ENCODE measurements at regions not wholly inside any gene's neighbourhood (a gene's known extent, or its start where the extent isn't known, plus 50 kb on each side); places are given as distances from the start of the nearest gene placed in this dataset.

DNA sequence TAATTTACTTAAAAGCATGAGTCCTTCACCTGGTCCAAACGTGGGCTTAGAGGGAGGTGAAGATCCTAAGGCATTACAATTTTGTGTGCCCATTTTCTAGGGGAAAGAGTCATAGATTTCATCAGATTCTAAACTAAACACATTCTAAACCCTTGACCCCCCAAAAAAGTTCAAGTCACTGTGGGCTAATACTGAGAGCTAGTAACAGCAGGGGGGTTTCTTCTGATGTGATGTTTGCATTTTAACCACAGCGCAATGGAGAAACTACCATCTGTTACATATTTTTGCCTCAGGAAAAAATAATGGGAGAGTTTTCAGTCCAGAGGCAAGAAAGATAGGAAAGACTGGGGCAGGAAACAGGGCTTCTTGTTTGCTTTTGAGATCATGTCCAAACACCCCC lies 110.8 kb upstream of the SLC1A3 start:
- no peaks in the 10 kb centered on the region; the same call in 1 of the 2 replicates for H3K27me3 Mint-ChIP-seq (ENCODE audit: low read depth)
- H3K4me1 Mint-ChIP-seq = peaks cover 13% of the 10 kb centered on the region
- H3K36me3 Mint-ChIP-seq = no peaks in the 10 kb centered on the region
- TF ChIP-seq MYBL2 (CRISPR knock-in tag; IDR thresholded peaks at IDR 0.05) (no peak), ZBTB21 (CRISPR knock-in tag; IDR thresholded peaks at IDR 0.05; ENCODE audit: borderline replicate concordance) (no peak), SOX15 (CRISPR knock-in tag; IDR thresholded peaks at IDR 0.05) (no peak), ZNF219 (CRISPR knock-in tag; IDR thresholded peaks at IDR 0.05; ENCODE audit: borderline replicate concordance) (no peak)
- TF ChIP-seq, protein P1, sequence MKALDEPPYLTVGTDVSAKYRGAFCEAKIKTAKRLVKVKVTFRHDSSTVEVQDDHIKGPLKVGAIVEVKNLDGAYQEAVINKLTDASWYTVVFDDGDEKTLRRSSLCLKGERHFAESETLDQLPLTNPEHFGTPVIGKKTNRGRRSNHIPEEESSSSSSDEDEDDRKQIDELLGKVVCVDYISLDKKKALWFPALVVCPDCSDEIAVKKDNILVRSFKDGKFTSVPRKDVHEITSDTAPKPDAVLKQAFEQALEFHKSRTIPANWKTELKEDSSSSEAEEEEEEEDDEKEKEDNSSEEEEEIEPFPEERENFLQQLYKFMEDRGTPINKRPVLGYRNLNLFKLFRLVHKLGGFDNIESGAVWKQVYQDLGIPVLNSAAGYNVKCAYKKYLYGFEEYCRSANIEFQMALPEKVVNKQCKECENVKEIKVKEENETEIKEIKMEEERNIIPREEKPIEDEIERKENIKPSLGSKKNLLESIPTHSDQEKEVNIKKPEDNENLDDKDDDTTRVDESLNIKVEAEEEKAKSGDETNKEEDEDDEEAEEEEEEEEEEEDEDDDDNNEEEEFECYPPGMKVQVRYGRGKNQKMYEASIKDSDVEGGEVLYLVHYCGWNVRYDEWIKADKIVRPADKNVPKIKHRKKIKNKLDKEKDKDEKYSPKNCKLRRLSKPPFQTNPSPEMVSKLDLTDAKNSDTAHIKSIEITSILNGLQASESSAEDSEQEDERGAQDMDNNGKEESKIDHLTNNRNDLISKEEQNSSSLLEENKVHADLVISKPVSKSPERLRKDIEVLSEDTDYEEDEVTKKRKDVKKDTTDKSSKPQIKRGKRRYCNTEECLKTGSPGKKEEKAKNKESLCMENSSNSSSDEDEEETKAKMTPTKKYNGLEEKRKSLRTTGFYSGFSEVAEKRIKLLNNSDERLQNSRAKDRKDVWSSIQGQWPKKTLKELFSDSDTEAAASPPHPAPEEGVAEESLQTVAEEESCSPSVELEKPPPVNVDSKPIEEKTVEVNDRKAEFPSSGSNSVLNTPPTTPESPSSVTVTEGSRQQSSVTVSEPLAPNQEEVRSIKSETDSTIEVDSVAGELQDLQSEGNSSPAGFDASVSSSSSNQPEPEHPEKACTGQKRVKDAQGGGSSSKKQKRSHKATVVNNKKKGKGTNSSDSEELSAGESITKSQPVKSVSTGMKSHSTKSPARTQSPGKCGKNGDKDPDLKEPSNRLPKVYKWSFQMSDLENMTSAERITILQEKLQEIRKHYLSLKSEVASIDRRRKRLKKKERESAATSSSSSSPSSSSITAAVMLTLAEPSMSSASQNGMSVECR (CRISPR knock-in tag; IDR thresholded peaks at IDR 0.05; ENCODE audit: borderline replicate concordance) = no peak
- TF ChIP-seq, protein P2, sequence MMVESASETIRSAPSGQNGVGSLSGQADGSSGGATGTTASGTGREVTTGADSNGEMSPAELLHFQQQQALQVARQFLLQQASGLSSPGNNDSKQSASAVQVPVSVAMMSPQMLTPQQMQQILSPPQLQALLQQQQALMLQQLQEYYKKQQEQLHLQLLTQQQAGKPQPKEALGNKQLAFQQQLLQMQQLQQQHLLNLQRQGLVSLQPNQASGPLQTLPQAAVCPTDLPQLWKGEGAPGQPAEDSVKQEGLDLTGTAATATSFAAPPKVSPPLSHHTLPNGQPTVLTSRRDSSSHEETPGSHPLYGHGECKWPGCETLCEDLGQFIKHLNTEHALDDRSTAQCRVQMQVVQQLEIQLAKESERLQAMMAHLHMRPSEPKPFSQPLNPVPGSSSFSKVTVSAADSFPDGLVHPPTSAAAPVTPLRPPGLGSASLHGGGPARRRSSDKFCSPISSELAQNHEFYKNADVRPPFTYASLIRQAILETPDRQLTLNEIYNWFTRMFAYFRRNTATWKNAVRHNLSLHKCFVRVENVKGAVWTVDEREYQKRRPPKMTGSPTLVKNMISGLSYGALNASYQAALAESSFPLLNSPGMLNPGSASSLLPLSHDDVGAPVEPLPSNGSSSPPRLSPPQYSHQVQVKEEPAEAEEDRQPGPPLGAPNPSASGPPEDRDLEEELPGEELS (CRISPR knock-in tag; IDR thresholded peaks at IDR 0.05) = no peak
- TF ChIP-seq, protein P3, sequence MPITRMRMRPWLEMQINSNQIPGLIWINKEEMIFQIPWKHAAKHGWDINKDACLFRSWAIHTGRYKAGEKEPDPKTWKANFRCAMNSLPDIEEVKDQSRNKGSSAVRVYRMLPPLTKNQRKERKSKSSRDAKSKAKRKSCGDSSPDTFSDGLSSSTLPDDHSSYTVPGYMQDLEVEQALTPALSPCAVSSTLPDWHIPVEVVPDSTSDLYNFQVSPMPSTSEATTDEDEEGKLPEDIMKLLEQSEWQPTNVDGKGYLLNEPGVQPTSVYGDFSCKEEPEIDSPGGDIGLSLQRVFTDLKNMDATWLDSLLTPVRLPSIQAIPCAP (CRISPR knock-in tag; IDR thresholded peaks at IDR 0.05) = no peak
- TF ChIP-seq, protein P4, sequence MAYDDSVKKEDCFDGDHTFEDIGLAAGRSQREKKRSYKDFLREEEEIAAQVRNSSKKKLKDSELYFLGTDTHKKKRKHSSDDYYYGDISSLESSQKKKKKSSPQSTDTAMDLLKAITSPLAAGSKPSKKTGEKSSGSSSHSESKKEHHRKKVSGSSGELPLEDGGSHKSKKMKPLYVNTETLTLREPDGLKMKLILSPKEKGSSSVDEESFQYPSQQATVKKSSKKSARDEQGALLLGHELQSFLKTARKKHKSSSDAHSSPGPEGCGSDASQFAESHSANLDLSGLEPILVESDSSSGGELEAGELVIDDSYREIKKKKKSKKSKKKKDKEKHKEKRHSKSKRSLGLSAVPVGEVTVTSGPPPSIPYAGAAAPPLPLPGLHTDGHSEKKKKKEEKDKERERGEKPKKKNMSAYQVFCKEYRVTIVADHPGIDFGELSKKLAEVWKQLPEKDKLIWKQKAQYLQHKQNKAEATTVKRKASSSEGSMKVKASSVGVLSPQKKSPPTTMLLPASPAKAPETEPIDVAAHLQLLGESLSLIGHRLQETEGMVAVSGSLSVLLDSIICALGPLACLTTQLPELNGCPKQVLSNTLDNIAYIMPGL (CRISPR knock-in tag; IDR thresholded peaks at IDR 0.05) = no peak
- TF ChIP-seq, protein P5, sequence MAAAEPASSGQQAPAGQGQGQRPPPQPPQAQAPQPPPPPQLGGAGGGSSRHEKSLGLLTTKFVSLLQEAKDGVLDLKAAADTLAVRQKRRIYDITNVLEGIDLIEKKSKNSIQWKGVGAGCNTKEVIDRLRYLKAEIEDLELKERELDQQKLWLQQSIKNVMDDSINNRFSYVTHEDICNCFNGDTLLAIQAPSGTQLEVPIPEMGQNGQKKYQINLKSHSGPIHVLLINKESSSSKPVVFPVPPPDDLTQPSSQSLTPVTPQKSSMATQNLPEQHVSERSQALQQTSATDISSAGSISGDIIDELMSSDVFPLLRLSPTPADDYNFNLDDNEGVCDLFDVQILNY (CRISPR knock-in tag; IDR thresholded peaks at IDR 0.05) = no peak
- peaks cover 4% of the 10 kb centered on the region; the same call in 1 of the 2 replicates for H3K9me3 Mint-ChIP-seq
- no peak overlapping the region for H3K27ac Mint-ChIP-seq
- ATAC-seq = no peak
- CTCF ChIA-PET = interaction anchor here (1.0 kb wide), 1 partner anchor 200 kb away, joined by 3 read pairs; no protein-coding TSS in a partner anchor
- no peak for DNase-seq (ENCODE audit: low spot score)
- POLR2A ChIA-PET = no interaction called here
- no peak overlapping the region for H3K4me3 Mint-ChIP-seq

DNA sequence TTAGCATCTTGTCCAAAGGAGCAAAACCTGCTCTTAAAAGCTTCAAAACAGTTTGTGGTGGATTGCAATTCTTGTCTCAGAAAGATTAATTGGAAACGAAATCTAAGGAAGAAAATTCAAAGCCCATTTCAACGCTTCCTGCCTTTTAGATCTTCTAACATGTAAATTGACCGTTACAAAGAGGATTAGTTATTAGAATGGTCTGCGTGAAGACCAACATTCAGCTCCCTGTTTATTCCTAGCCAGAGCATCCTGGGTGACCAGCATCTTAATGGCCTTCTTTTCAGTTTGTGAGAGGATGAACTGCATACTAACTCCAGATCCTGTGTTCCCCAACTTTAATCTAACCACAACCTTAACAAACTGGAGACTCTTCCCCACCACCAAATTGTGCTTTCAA lies 109.9 kb upstream of the SLC1A3 start:
- Mint-ChIP-seq H3K4me1 (peaks cover 13% of the 10 kb centered on the region), H3K4me3 (no peak overlapping the region), H3K9me3 (peaks cover 4% of the 10 kb centered on the region; the same call in 1 of the 2 replicates), H3K36me3 (no peaks in the 10 kb centered on the region), H3K27ac (no peak overlapping the region), H3K27me3 (ENCODE audit: low read depth) (no peaks in the 10 kb centered on the region)
- CTCF ChIA-PET = interaction anchor here (1.4 kb wide), 1 partner anchor 194 kb away, joined by 3 read pairs; no protein-coding TSS in a partner anchor
- ATAC-seq (no peak), DNase-seq (ENCODE audit: low spot score) (no peak)
- POLR2A ChIA-PET = no interaction called here
- TF ChIP-seq, protein P6, sequence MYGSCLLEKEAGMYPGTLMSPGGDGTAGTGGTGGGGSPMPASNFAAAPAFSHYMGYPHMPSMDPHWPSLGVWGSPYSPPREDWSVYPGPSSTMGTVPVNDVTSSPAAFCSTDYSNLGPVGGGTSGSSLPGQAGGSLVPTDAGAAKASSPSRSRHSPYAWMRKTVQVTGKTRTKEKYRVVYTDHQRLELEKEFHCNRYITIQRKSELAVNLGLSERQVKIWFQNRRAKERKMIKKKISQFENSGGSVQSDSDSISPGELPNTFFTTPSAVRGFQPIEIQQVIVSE (CRISPR knock-in tag; IDR thresholded peaks at IDR 0.05; ENCODE audit: borderline replicate concordance) = no peak
- TF ChIP-seq TCF7 (CRISPR knock-in tag; IDR thresholded peaks at IDR 0.05; ENCODE audit: low read depth) = no peak
- TF ChIP-seq, protein P1 (CRISPR knock-in tag; IDR thresholded peaks at IDR 0.05; ENCODE audit: borderline replicate concordance) = no peak
- TF ChIP-seq FOXP1 (CRISPR knock-in tag; IDR thresholded peaks at IDR 0.05; ENCODE audit: borderline replicate concordance) = no peak
- TF ChIP-seq, protein P7, sequence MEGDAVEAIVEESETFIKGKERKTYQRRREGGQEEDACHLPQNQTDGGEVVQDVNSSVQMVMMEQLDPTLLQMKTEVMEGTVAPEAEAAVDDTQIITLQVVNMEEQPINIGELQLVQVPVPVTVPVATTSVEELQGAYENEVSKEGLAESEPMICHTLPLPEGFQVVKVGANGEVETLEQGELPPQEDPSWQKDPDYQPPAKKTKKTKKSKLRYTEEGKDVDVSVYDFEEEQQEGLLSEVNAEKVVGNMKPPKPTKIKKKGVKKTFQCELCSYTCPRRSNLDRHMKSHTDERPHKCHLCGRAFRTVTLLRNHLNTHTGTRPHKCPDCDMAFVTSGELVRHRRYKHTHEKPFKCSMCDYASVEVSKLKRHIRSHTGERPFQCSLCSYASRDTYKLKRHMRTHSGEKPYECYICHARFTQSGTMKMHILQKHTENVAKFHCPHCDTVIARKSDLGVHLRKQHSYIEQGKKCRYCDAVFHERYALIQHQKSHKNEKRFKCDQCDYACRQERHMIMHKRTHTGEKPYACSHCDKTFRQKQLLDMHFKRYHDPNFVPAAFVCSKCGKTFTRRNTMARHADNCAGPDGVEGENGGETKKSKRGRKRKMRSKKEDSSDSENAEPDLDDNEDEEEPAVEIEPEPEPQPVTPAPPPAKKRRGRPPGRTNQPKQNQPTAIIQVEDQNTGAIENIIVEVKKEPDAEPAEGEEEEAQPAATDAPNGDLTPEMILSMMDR (IDR thresholded peaks at IDR 0.05) = no peak
- no peak for TF ChIP-seq MXD4 (CRISPR knock-in tag; IDR thresholded peaks at IDR 0.05; ENCODE audit: borderline replicate concordance)
- TF ChIP-seq SMAD3 (CRISPR knock-in tag; IDR thresholded peaks at IDR 0.05; ENCODE audit: borderline replicate concordance) = no peak
